DOHH2 (cell line): ENCODE measurements at regions not wholly inside any gene's neighbourhood (a gene's known extent, or its start where the extent isn't known, plus 50 kb on each side); places are given as distances from the start of the nearest gene placed in this dataset.
"Not testable (repeated sequence)": the region's sequence is repeated elsewhere in the genome, so short reads cannot be mapped to it uniquely, and the experiment has no call there.

Experiments
- H3F3A ChIP-seq: fragments of 200-600 bp; sonication (generic), shearing (Covaris generic); 2 replicates; pipeline ENCODE4 v1.6.0; 2016; ENCODE audit warnings: antibody characterized with exemption, mild to moderate bottlenecking; ENCODE audit not compliant: control insufficient read depth, insufficient read depth
- H3K27ac ChIP-seq: fragments of 200-600 bp; sonication (generic); 2 replicates; pipeline ENCODE4 v1.5.1; 2014; ENCODE audit warnings: low read depth, mild to moderate bottlenecking, low read length, moderate library complexity
- H3K27me3 ChIP-seq: fragments of 200-600 bp; sonication (generic); 2 replicates; pipeline ENCODE4 v1.6.1; 2014; ENCODE audit warnings: mild to moderate bottlenecking, low read length, mixed read lengths; ENCODE audit not compliant: control insufficient read depth
- H3K36me3 ChIP-seq: fragments of 200-600 bp; sonication (generic); 2 replicates; pipeline ENCODE4 v1.6.1; 2014; ENCODE audit warnings: mild to moderate bottlenecking, low read length, moderate library complexity, mixed read lengths; ENCODE audit not compliant: control insufficient read depth
- H3K4me1 ChIP-seq: fragments of 200-600 bp; sonication (generic); 2 replicates; pipeline ENCODE4 v1.6.1; 2014; ENCODE audit warnings: mild to moderate bottlenecking, low read length, mixed read lengths; ENCODE audit not compliant: control insufficient read depth
- H3K4me2 ChIP-seq: fragments of 200-600 bp; sonication (generic); 2 replicates; pipeline ENCODE4 v1.6.0; 2014; ENCODE audit warnings: mild to moderate bottlenecking, low read length, moderate library complexity
- H3K4me3 ChIP-seq: fragments of 200-600 bp; sonication (generic); 2 replicates; pipeline ENCODE4 v1.5.1; 2014; ENCODE audit warnings: mild to moderate bottlenecking, low read length, mixed read lengths
- H3K79me2 ChIP-seq: fragments of 200-600 bp; sonication (generic); 2 replicates; pipeline ENCODE4 v1.6.1; 2014; ENCODE audit warnings: mild to moderate bottlenecking, low read length, mixed read lengths; ENCODE audit not compliant: control insufficient read depth
- H3K9me2 ChIP-seq: fragments of 200-600 bp; sonication (generic); replicated peaks from 2 replicates; pipeline ENCODE4 v1.6.1; 2014; ENCODE audit warnings: mild to moderate bottlenecking, low read length, mixed read lengths; ENCODE audit not compliant: control insufficient read depth
- H3K9me3 ChIP-seq: fragments of 200-600 bp; sonication (generic); 2 replicates; pipeline ENCODE4 v1.6.1; 2014; ENCODE audit warnings: antibody characterized with exemption, low read length, mixed read lengths; ENCODE audit not compliant: control insufficient read depth, insufficient read depth
- H4K20me1 ChIP-seq: fragments of 200-600 bp; sonication (generic); 2 replicates; pipeline ENCODE4 v1.6.0; 2014; ENCODE audit warnings: low read depth, mild to moderate bottlenecking, antibody characterized with exemption, low read length, moderate library complexity; ENCODE audit not compliant: control insufficient read depth, insufficient read depth
- EZH2phosphoT487 ChIP-seq: fragments of 200-600 bp; sonication (generic); IDR thresholded peaks from 2 replicates; pipeline ENCODE4 v1.6.1; 2017; ENCODE audit warnings: borderline replicate concordance, mild to moderate bottlenecking, antibody characterized with exemption, low read length, moderate library complexity, mixed read lengths
- TF ChIP-seq, protein P1 (sequence below): fragments of 200-600 bp; sonication (generic); IDR thresholded peaks from one replicate; pipeline ENCODE4 v1.5.1; 2014; ENCODE audit warnings: antibody characterized with exemption, mild to moderate bottlenecking, low read depth, low read length; ENCODE audit not compliant: poor library complexity, severe bottlenecking

DNA sequence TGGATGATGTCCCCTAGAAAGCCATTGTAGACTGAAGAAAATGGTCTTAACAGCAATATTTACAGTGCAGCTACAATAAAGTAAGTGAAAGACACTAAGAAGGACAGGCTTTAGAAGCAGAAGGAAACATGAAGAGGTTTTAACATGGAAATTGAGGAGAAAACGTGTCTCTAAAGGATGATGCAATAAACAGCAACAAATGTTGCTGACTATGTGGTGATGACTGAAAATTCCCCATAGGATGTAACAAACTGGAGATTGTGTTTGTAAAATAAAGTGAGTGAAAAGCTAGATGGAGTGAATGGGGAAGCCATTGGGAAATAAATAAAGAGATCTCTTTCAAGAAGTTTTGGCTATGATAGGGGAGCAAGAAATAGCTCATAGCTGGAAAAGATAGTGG is 186.7 kb upstream of the IPO5 start:
- no peaks in the 10 kb centered on the region for H3K9me3 ChIP-seq
- H3K4me1 ChIP-seq, result no peaks in the 10 kb centered on the region
- no peaks in the 10 kb centered on the region for H3F3A ChIP-seq
- H3K79me2 ChIP-seq, result no peaks in the 10 kb centered on the region
- no peak overlapping the region for H3K4me2 ChIP-seq
- no peaks in the 10 kb centered on the region for H3K9me2 ChIP-seq
- H4K20me1 ChIP-seq, result no peaks in the 10 kb centered on the region
- no peak for TF ChIP-seq EZH2phosphoT487
- TF ChIP-seq, protein P1, sequence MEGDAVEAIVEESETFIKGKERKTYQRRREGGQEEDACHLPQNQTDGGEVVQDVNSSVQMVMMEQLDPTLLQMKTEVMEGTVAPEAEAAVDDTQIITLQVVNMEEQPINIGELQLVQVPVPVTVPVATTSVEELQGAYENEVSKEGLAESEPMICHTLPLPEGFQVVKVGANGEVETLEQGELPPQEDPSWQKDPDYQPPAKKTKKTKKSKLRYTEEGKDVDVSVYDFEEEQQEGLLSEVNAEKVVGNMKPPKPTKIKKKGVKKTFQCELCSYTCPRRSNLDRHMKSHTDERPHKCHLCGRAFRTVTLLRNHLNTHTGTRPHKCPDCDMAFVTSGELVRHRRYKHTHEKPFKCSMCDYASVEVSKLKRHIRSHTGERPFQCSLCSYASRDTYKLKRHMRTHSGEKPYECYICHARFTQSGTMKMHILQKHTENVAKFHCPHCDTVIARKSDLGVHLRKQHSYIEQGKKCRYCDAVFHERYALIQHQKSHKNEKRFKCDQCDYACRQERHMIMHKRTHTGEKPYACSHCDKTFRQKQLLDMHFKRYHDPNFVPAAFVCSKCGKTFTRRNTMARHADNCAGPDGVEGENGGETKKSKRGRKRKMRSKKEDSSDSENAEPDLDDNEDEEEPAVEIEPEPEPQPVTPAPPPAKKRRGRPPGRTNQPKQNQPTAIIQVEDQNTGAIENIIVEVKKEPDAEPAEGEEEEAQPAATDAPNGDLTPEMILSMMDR, result no peak
- H3K27me3 ChIP-seq, result no peaks in the 10 kb centered on the region
- no peaks in the 10 kb centered on the region for H3K36me3 ChIP-seq
- H3K27ac ChIP-seq, result no peak overlapping the region
- no peak overlapping the region for H3K4me3 ChIP-seq

- Histone ChIP-seq H3K79me2 (no peaks in the 10 kb centered on the region), H3K9me3 (no peaks in the 10 kb centered on the region), H3K27ac (no peak overlapping the region), H3K9me2 (no peaks in the 10 kb centered on the region), H3K27me3 (no peaks in the 10 kb centered on the region), H3K4me3 (no peak overlapping the region), H3K4me1 (no peaks in the 10 kb centered on the region), H4K20me1 (no peaks in the 10 kb centered on the region), H3F3A (no peaks in the 10 kb centered on the region), H3K4me2 (no peak overlapping the region), H3K36me3 (no peaks in the 10 kb centered on the region)
- TF ChIP-seq, protein P1, result no peak
- TF ChIP-seq EZH2phosphoT487, result no peak
These were observed 185.3 kb upstream of the IPO5 start for GRCh38 chr13:97768134-97768533.

DNA sequence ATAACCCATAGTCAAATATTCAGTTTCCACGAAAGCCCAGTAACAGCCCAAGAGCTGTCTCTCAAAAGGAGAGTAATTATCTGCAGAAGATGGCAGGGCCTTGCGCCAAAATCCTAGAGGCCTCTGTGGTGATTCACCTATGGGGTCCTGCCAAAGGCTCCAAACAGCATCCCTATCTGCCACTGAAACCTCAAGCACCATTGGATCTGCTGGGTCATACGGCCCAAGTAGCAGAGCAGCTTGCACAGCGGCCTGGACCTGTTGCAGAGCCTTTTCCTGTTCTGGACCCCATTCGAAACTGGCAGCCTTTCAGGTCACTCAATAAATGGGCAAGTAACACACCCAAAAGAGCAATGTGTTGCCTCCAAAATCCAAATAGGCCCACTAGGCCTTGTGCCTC is 183.2 kb upstream of the IPO5 start:
- not testable (repeated sequence) for H4K20me1 ChIP-seq, H3K9me3 ChIP-seq, H3K27ac ChIP-seq, H3K4me2 ChIP-seq, H3K27me3 ChIP-seq, H3K4me3 ChIP-seq, H3K4me1 ChIP-seq, H3F3A ChIP-seq, H3K9me2 ChIP-seq, H3K36me3 ChIP-seq, H3K79me2 ChIP-seq

DNA sequence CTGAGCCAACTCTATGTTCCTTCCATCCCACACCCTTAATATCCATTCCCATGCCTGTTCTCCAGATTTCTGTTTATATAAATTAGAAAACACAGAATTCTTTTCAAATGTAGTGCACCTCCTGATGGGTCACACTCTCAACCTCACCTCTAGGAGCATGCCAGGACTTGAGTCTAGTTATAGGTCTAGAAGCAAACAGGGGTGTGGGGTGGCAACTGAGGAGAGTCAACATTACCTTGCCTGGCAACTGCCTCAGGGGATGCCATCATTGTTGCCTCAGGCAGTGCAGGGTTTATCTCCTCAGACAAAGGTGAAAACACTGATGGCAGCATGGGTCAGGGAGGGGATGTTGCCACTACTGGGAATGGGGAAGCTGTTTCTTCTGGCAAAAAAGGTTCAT is 181.0 kb upstream of the IPO5 start:
- H3K4me3 ChIP-seq, H3K4me2 ChIP-seq, H3K27ac ChIP-seq, H4K20me1 ChIP-seq, H3F3A ChIP-seq, H3K9me3 ChIP-seq, H3K36me3 ChIP-seq, H3K4me1 ChIP-seq, H3K9me2 ChIP-seq, H3K27me3 ChIP-seq, H3K79me2 ChIP-seq: not testable (repeated sequence)

DNA sequence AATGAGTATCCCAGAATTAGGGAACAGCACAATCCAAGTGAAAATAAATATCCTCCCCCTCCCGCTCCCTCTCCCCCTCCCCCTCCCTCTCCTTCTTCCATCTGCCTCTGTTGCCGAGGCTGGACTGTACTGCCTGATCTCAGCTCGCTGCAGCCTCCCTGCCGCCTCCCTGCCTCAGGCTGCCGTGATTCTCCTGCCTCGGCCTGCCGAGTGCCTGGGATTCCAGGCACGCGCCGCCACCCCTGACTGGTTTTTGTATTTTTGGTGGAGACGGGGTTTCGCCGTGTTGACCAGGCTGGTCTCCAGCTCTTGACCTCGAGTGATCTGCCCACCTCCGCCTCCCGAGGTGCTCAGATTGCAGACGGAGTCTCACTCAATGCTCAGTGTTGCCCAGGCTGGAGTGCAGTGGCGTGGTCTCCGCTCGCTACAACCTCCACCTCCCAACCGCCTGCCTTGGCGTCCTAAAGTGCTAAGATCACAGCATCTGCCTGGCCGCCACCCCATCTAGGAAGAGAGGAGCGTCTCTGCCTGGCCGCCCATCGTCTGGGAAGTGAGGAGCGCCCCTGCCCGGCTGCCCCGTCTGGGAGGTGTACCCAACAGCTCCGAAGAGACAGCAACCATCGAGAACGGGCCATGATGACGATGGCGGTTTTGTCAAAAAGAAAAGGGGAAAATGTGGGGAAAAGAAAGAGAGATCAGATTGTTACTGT is 178.9 kb upstream of the IPO5 start:
- H4K20me1 ChIP-seq, H3K9me3 ChIP-seq, H3K27me3 ChIP-seq, H3K4me2 ChIP-seq, H3K4me3 ChIP-seq, H3K9me2 ChIP-seq, H3K4me1 ChIP-seq, H3K79me2 ChIP-seq, H3K27ac ChIP-seq, H3K36me3 ChIP-seq, H3F3A ChIP-seq: not testable (repeated sequence)
